PFSK-1 (cell line): ENCODE measurements at regions not wholly inside any gene's neighbourhood (a gene's known extent, or its start where the extent isn't known, plus 50 kb on each side); places are given as distances from the start of the nearest gene placed in this dataset.

Experiments used
- POLR2AphosphoS5 ChIP-seq: IDR thresholded peaks from 2 replicates; pipeline ENCODE4 v1.6.1; 2012; ENCODE audit warnings: low read depth, mild to moderate bottlenecking, control low read depth, low read length, moderate library complexity
- REST ChIP-seq, 2 experiments: IDR thresholded peaks; 2 replicates each; pipeline versions ENCODE4 v1.6.1 to v1.8.0; 2011 to 2012; ENCODE audit warnings: low read depth in 2 of 2, low read length in 2 of 2, control low read depth in 1 of 2, inconsistent platforms in 1 of 2, mild to moderate bottlenecking in 1 of 2, moderate library complexity in 1 of 2; ENCODE audit not compliant: insufficient read depth in 1 of 2
- SIN3A ChIP-seq: IDR thresholded peaks from 2 replicates; pipeline ENCODE4 v1.6.1; 2012; ENCODE audit warnings: mild to moderate bottlenecking, low read length, moderate library complexity, borderline replicate concordance; ENCODE audit not compliant: insufficient read depth
- TAF1 ChIP-seq: IDR thresholded peaks from 2 replicates; pipeline ENCODE4 v1.6.1; 2012; ENCODE audit warnings: low read length, control low read depth, borderline replicate concordance; ENCODE audit not compliant: insufficient read depth

DNA sequence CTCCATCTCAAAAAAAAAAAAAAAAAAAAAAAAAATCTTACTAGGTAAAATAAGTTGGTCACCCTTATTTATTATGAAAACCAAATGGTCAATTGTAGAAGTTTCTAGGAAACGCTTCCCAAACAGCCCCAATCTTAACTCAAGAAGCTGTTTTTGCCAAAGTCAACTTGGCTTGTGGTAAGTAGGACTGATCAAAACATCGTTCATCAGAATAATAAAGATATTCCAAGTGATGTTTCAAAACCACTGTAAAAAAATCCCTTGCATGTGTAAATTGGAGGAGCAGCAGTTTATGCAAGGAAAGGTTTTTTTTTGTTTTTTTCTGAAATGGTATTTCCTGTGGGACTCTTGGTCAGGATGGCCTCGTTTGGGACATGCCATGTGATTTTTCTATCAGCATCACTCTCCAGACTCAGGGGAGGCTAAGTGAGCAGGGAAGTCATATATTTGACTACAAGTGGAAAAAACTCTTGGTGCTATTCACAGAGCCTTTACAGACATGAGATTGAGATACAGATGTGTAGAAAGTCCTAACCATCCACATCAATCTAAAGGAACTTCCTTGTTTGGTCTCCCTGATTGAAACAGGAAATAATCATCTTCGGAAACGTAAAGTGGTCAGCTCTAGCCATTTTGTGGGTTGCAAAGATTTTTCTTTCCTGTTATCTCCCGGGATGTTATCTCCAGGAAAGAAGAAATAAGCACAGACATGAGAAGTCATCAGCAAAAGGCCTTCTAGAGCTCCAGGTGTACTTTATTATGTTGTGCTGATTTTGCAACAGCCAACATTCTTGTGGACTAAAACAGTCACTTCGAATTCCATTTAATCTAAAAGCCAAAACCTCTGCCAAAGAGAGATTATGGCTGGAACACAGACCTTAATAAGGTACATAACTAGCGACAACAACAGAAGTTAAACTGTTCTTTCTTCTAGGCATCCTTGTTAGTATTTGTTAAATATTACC lies 177.8 kb downstream of the EDN1 start:
- TF ChIP-seq POLR2AphosphoS5, result no peak
- no peak for TF ChIP-seq TAF1
- TF ChIP-seq SIN3A, result no peak
- no peak for TF ChIP-seq REST (IDR thresholded peaks at IDR 0.05; ENCODE audit: insufficient read depth in 1 of 2, low read depth in 2 of 2, low read length in 2 of 2)
